Hematopoietic multipotent progenitor cell treated with erythropoietin and hydrocortisone succinate and interleukin-3 and kit ligand, for 8 days (in vitro differentiated cells): ENCODE measurements at regions not wholly inside any gene's neighbourhood (a gene's known extent, or its start where the extent isn't known, plus 50 kb on each side); places are given as distances from the start of the nearest gene placed in this dataset.

Experiments used
- DNase-seq: peaks from one replicate; pipeline ENCODE4 v3.0.0-alpha.2; 2015

- no peak for DNase-seq
Observed at GRCh38 chr6:91860541-91861335, 1273.9 kb upstream of the MAP3K7 start.

- no peak for DNase-seq
Observed at GRCh38 chr6:91852252-91852651, 1265.4 kb upstream of the MAP3K7 start.

GRCh38 chr6:91834813-91835212, 1247.9 kb upstream of the MAP3K7 start:
- DNase-seq = no peak

- DNase-seq = no peak
Observed at GRCh38 chr6:91827151-91827550, 1240.3 kb upstream of the MAP3K7 start.

GRCh38 chr6:91826128-91826527, 1239.3 kb upstream of the MAP3K7 start:
- no peak for DNase-seq

- DNase-seq = no peak
Observed at GRCh38 chr6:91824331-91824730, 1237.5 kb upstream of the MAP3K7 start.

GRCh38 chr6:91822581-91822980, 1235.7 kb upstream of the MAP3K7 start:
- DNase-seq = no peak

GRCh38 chr6:91816335-91816734, 1229.5 kb upstream of the MAP3K7 start:
- DNase-seq = no peak

- no peak for DNase-seq
Observed at GRCh38 chr6:91813641-91814040, 1226.8 kb upstream of the MAP3K7 start.

- DNase-seq = no peak
Observed at GRCh38 chr6:91812596-91813274, 1225.9 kb upstream of the MAP3K7 start.

GRCh38 chr6:91804981-91805380, 1218.1 kb upstream of the MAP3K7 start:
- DNase-seq = no peak

GRCh38 chr6:91802431-91802830, 1215.6 kb upstream of the MAP3K7 start:
- DNase-seq = no peak

- DNase-seq = no peak
Observed at GRCh38 chr6:91796603-91797002, 1209.7 kb upstream of the MAP3K7 start.

GRCh38 chr6:91788501-91788900, 1201.6 kb upstream of the MAP3K7 start:
- no peak for DNase-seq

- DNase-seq = no peak
Observed at GRCh38 chr6:91786474-91787184, 1199.8 kb upstream of the MAP3K7 start.

- no peak for DNase-seq
Observed at GRCh38 chr6:91782802-91783201, 1195.9 kb upstream of the MAP3K7 start.

- DNase-seq = no peak
Observed at GRCh38 chr6:91781946-91782345, 1195.1 kb upstream of the MAP3K7 start.

GRCh38 chr6:91780270-91780669, 1193.4 kb upstream of the MAP3K7 start:
- no peak for DNase-seq

- DNase-seq = no peak
Observed at GRCh38 chr6:91761621-91762020, 1174.7 kb upstream of the MAP3K7 start.

- DNase-seq = no peak
Observed at GRCh38 chr6:91754691-91755090, 1167.8 kb upstream of the MAP3K7 start.

- DNase-seq = no peak
Observed at GRCh38 chr6:91751526-91751925, 1164.7 kb upstream of the MAP3K7 start.

GRCh38 chr6:91744566-91744965, 1157.7 kb upstream of the MAP3K7 start:
- no peak for DNase-seq

GRCh38 chr6:91743756-91744155, 1156.9 kb upstream of the MAP3K7 start:
- no peak for DNase-seq

- DNase-seq = no peak
Observed at GRCh38 chr6:91731939-91732338, 1145.1 kb upstream of the MAP3K7 start.
